ENCODE measurements at regions not wholly inside any gene's neighbourhood (a gene's known extent, or its start where the extent isn't known, plus 50 kb on each side); places are given as distances from the start of the nearest gene placed in this dataset.
"Not testable (repeated sequence)": the region's sequence is repeated elsewhere in the genome, so short reads cannot be mapped to it uniquely, and the experiment has no call there.

- TF ChIP-seq, protein P1, sequence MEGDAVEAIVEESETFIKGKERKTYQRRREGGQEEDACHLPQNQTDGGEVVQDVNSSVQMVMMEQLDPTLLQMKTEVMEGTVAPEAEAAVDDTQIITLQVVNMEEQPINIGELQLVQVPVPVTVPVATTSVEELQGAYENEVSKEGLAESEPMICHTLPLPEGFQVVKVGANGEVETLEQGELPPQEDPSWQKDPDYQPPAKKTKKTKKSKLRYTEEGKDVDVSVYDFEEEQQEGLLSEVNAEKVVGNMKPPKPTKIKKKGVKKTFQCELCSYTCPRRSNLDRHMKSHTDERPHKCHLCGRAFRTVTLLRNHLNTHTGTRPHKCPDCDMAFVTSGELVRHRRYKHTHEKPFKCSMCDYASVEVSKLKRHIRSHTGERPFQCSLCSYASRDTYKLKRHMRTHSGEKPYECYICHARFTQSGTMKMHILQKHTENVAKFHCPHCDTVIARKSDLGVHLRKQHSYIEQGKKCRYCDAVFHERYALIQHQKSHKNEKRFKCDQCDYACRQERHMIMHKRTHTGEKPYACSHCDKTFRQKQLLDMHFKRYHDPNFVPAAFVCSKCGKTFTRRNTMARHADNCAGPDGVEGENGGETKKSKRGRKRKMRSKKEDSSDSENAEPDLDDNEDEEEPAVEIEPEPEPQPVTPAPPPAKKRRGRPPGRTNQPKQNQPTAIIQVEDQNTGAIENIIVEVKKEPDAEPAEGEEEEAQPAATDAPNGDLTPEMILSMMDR (IDR thresholded peaks at IDR 0.05; ENCODE audit: low read length) = no peak
- TF ChIP-seq EZH2phosphoT487 (IDR thresholded peaks at IDR 0.05; ENCODE audit: low read length) (no peak), EZH2 (optimal IDR thresholded peaks at IDR 0.05; ENCODE audit: low read depth, low read length) (no peak)
- no peak for DNase-seq
- no peak overlapping the region for H3K27ac ChIP-seq (ENCODE audit: low read length)
- no peaks in the 10 kb centered on the region for H3K4me1 ChIP-seq (ENCODE audit: low read length)
- no peaks in the 10 kb centered on the region for H3F3A ChIP-seq (ENCODE audit: insufficient read depth, low read length)
- no peaks in the 10 kb centered on the region for H4K20me1 ChIP-seq (ENCODE audit: insufficient read depth, low read length)
- no peaks in the 10 kb centered on the region for H3K79me2 ChIP-seq (ENCODE audit: low read length)
- no peaks in the 10 kb centered on the region for H3K36me3 ChIP-seq (replicated peaks; ENCODE audit: insufficient read depth, low read length)
- H2AFZ ChIP-seq (ENCODE audit: low read length) = no peak overlapping the region
- H3K9me3 ChIP-seq (replicated peaks; ENCODE audit: insufficient read depth, low read length) = no peaks in the 10 kb centered on the region
- H3K9ac ChIP-seq (ENCODE audit: low read length) = no peak overlapping the region
- H3K4me3 ChIP-seq (ENCODE audit: low read length) = no peak overlapping the region
- no peak overlapping the region for H3K4me2 ChIP-seq (ENCODE audit: low read depth, low read length)
- H3K9me2 ChIP-seq (replicated peaks; ENCODE audit: insufficient read depth, low read length) = no peaks in the 10 kb centered on the region
- no peaks in the 10 kb centered on the region for H3K27me3 ChIP-seq (replicated peaks; ENCODE audit: insufficient read depth, low read length)
These were observed 751.3 kb downstream of the ZNF385D start for GRCh38 chr3:20999661-21000060.

- Histone ChIP-seq H3K9me3 (replicated peaks; ENCODE audit: insufficient read depth, low read length) (no peaks in the 10 kb centered on the region), H3K79me2 (ENCODE audit: low read length) (no peaks in the 10 kb centered on the region), H3F3A (ENCODE audit: insufficient read depth, low read length) (no peaks in the 10 kb centered on the region), H3K4me3 (ENCODE audit: low read length) (no peak overlapping the region), H3K36me3 (replicated peaks; ENCODE audit: insufficient read depth, low read length) (no peaks in the 10 kb centered on the region), H4K20me1 (ENCODE audit: insufficient read depth, low read length) (no peaks in the 10 kb centered on the region), H3K4me2 (ENCODE audit: low read depth, low read length) (no peak overlapping the region), H3K27ac (ENCODE audit: low read length) (no peak overlapping the region), H3K9me2 (replicated peaks; ENCODE audit: insufficient read depth, low read length) (no peaks in the 10 kb centered on the region), H2AFZ (ENCODE audit: low read length) (no peak overlapping the region), H3K4me1 (ENCODE audit: low read length) (no peaks in the 10 kb centered on the region), H3K27me3 (replicated peaks; ENCODE audit: insufficient read depth, low read length) (no peaks in the 10 kb centered on the region), H3K9ac (ENCODE audit: low read length) (no peak overlapping the region)
- TF ChIP-seq, protein P1 (IDR thresholded peaks at IDR 0.05; ENCODE audit: low read length) = no peak
- no peak for DNase-seq
These were observed 753.8 kb downstream of the ZNF385D start for GRCh38 chr3:20997183-20997582.

DNA sequence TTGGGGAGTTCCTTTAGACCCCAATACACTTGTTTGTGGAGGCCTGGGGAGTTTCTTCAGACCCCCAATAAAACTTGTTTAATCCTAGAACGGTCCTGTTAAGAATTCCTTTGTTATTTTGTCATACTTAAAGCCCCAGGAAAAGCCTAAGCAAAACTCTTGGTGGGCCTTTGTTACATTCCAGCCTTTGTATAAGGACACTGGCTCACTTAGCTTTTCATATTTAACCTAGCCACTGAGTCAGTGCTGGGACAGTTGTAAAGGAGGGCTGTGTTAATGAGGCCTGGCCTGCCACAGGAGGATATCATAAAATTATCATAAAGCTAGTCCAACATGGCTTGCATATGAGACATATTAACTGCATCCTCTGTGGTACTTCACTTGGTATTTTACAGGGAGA, 760.1 kb downstream of the ZNF385D start:
- no peaks in the 10 kb centered on the region for H3K27me3 ChIP-seq (replicated peaks; ENCODE audit: insufficient read depth, low read length)
- no peaks in the 10 kb centered on the region for H3K9me2 ChIP-seq (replicated peaks; ENCODE audit: insufficient read depth, low read length)
- no peaks in the 10 kb centered on the region for H3K9me3 ChIP-seq (replicated peaks; ENCODE audit: insufficient read depth, low read length)
- H4K20me1 ChIP-seq (ENCODE audit: insufficient read depth, low read length) = no peaks in the 10 kb centered on the region
- H3K4me1 ChIP-seq (ENCODE audit: low read length) = no peaks in the 10 kb centered on the region
- no peak overlapping the region for H3K4me2 ChIP-seq (ENCODE audit: low read depth, low read length)
- no peak for DNase-seq
- no peaks in the 10 kb centered on the region for H3F3A ChIP-seq (ENCODE audit: insufficient read depth, low read length)
- no peaks in the 10 kb centered on the region for H3K36me3 ChIP-seq (replicated peaks; ENCODE audit: insufficient read depth, low read length)
- no peak overlapping the region for H2AFZ ChIP-seq (ENCODE audit: low read length)
- no peak overlapping the region for H3K4me3 ChIP-seq (ENCODE audit: low read length)
- TF ChIP-seq EZH2phosphoT487 (IDR thresholded peaks at IDR 0.05; ENCODE audit: low read length) = no peak
- H3K9ac ChIP-seq (ENCODE audit: low read length) = no peak overlapping the region
- no peaks in the 10 kb centered on the region for H3K79me2 ChIP-seq (ENCODE audit: low read length)
- H3K27ac ChIP-seq (ENCODE audit: low read length) = no peak overlapping the region

DNA sequence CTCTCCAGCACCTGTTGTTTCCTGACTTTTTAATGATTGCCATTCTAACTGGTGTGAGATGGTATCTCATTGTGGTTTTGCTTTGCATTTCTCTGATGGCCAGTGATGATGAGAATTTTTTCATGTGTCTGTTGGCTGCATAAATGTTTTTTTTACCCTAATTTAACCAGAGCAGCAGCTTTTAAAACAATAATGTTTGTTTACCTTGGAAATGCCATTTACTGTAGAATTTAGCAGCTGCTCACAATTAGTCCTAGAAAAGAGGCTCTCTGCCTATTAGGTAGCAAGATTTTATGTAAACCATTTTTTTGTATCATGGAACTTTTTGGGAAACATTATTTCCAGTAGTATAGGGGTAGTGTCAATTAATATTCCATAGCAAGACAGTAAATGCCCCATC, 761.4 kb downstream of the ZNF385D start:
- H3K4me1 ChIP-seq (ENCODE audit: low read length); H2AFZ ChIP-seq (ENCODE audit: low read length); H3K36me3 ChIP-seq (replicated peaks; ENCODE audit: insufficient read depth, low read length); H3K27me3 ChIP-seq (replicated peaks; ENCODE audit: insufficient read depth, low read length); H3K4me3 ChIP-seq (ENCODE audit: low read length); H3K4me2 ChIP-seq (ENCODE audit: low read depth, low read length); H4K20me1 ChIP-seq (ENCODE audit: insufficient read depth, low read length); H3K79me2 ChIP-seq (ENCODE audit: low read length); H3K27ac ChIP-seq (ENCODE audit: low read length); H3F3A ChIP-seq (ENCODE audit: insufficient read depth, low read length); H3K9ac ChIP-seq (ENCODE audit: low read length); H3K9me2 ChIP-seq (replicated peaks; ENCODE audit: insufficient read depth, low read length); H3K9me3 ChIP-seq (replicated peaks; ENCODE audit: insufficient read depth, low read length); DNase-seq: not testable (repeated sequence)
